SK-N-SH (cell line): ENCODE measurements at regions not wholly inside any gene's neighbourhood (a gene's known extent, or its start where the extent isn't known, plus 50 kb on each side); places are given as distances from the start of the nearest gene placed in this dataset.

ENCODE experiments used
- CTCF ChIA-PET: fragments of 300-600, 350-600 bp; formaldehyde crosslinking; extraction: SDS; loops from one replicate; lab custom pipeline; 2021; lab: Yijun Ruan, JAX
- POLR2A ChIA-PET: fragments of 350-600 bp; sonication (Branson Sonifier 250); formaldehyde crosslinking; extraction: SDS; loops from one replicate; lab custom pipeline; 2020; ENCODE audit warnings: antibody characterized with exemption, inconsistent platforms; lab: Yijun Ruan, JAX
- DNase-seq: peaks from one replicate; pipeline ENCODE4 v3.0.0; 2012
- H2AFZ ChIP-seq: fragments of 200-600 bp; sonication (generic); 2 replicates; pipeline ENCODE4 v1.8.1; 2016; ENCODE audit warnings: antibody characterized with exemption, mild to moderate bottlenecking, low read depth
- H3F3A ChIP-seq: fragments of 200-600 bp; sonication (generic); replicated peaks from 2 replicates; pipeline ENCODE3; 2016; ENCODE audit warnings: antibody characterized with exemption, mild to moderate bottlenecking; ENCODE audit not compliant: insufficient read depth
- H3K27ac ChIP-seq, 2 experiments: fragments of 200-500 bp in 1 of 2; fragments of 200-600 bp in 1 of 2; sonication (Bioruptor generic) in 1 of 2; sonication (generic), shearing (Covaris generic) in 1 of 2; 2 replicates each; pipeline versions ENCODE4 v1.5.1 to v1.6.1; 2014 to 2016; ENCODE audit warnings: low read depth in 2 of 2, inconsistent platforms in 1 of 2, low read length in 1 of 2, mild to moderate bottlenecking in 1 of 2, mixed read lengths in 1 of 2
- H3K27me3 ChIP-seq: fragments of 200-600 bp; sonication (generic), shearing (Covaris generic); 2 replicates; pipeline ENCODE4 v1.6.1; 2016; ENCODE audit warnings: mixed run types; ENCODE audit not compliant: insufficient read depth
- H3K36me3 ChIP-seq, 2 experiments: fragments of 200-500 bp in 1 of 2; fragments of 200-600 bp in 1 of 2; sonication (Bioruptor generic) in 1 of 2; sonication (generic) in 1 of 2; replicated peaks in 1 of 2; 2 replicates each; pipeline versions ENCODE3 to v1.5.1; 2014 to 2016; ENCODE audit warnings: low read length in 1 of 2, mild to moderate bottlenecking in 1 of 2; ENCODE audit not compliant: insufficient read depth in 2 of 2, control insufficient read depth in 1 of 2
- H3K4me1 ChIP-seq, 2 experiments: fragments of 200-500 bp in 1 of 2; fragments of 200-600 bp in 1 of 2; sonication (Bioruptor generic) in 1 of 2; sonication (generic), shearing (Covaris generic) in 1 of 2; 2 replicates each; pipeline versions ENCODE4 v1.5.1 to v1.6.1; 2014 to 2016; ENCODE audit warnings: low read depth in 1 of 2, low read length in 1 of 2, mixed run types in 1 of 2; ENCODE audit not compliant: insufficient read depth in 2 of 2, control insufficient read depth in 1 of 2
- H3K4me2 ChIP-seq: fragments of 200-600 bp; sonication (generic), shearing (Covaris generic); 2 replicates; pipeline ENCODE4 v1.6.1; 2017; ENCODE audit warnings: mixed run types
- H3K4me3 ChIP-seq, 2 experiments: fragments of 200-500 bp in 1 of 2; fragments of 200-600 bp in 1 of 2; sonication (Bioruptor generic) in 1 of 2; sonication (generic), shearing (Covaris generic) in 1 of 2; 2 replicates each; pipeline versions ENCODE4 v1.5.1 to v1.8.1; 2014 to 2016; ENCODE audit warnings: low read depth in 2 of 2, inconsistent platforms in 1 of 2, low read length in 1 of 2, mild to moderate bottlenecking in 1 of 2, mixed read lengths in 1 of 2, moderate library complexity in 1 of 2
- H3K79me2 ChIP-seq: fragments of 200-600 bp; sonication (generic); 2 replicates; pipeline ENCODE4 v1.8.1; 2017; ENCODE audit warnings: mild to moderate bottlenecking; ENCODE audit not compliant: insufficient read depth
- H3K9ac ChIP-seq: fragments of 200-600 bp; sonication (generic); 2 replicates; pipeline ENCODE4 v1.6.1; 2017; ENCODE audit warnings: mixed run types
- H3K9me2 ChIP-seq: fragments of 200-600 bp; sonication (generic); 2 replicates; pipeline ENCODE4 v1.6.1; 2017; ENCODE audit warnings: mixed run types
- H3K9me3 ChIP-seq: fragments of 200-600 bp; sonication (generic); 2 replicates; pipeline ENCODE4 v1.6.1; 2017; ENCODE audit warnings: mixed run types, mild to moderate bottlenecking, moderate library complexity
- H4K20me1 ChIP-seq: fragments of 200-600 bp; sonication (generic); 2 replicates; pipeline ENCODE4 v1.6.1; 2017; ENCODE audit warnings: mild to moderate bottlenecking, mixed run types; ENCODE audit not compliant: insufficient read depth
- CHD2 ChIP-seq: fragments of 150-350 bp; IDR thresholded peaks from 2 replicates; pipeline ENCODE4 v1.6.1; 2018; ENCODE audit warnings: low read length; ENCODE audit not compliant: partially characterized antibody
- EP300 ChIP-seq, 2 experiments: IDR thresholded peaks; 2 replicates each; pipeline versions ENCODE4 v1.4.0 to v1.6.1; 2012; ENCODE audit warnings: borderline replicate concordance in 1 of 2, low read depth in 1 of 2, low read length in 1 of 2
- EZH2phosphoT487 ChIP-seq: fragments of 200-600 bp; sonication (generic); IDR thresholded peaks from 2 replicates; pipeline ENCODE4 v1.6.1; 2017; ENCODE audit warnings: low read depth, mixed run types, mild to moderate bottlenecking, antibody characterized with exemption, moderate library complexity, borderline replicate concordance
- FOSL2 ChIP-seq: IDR thresholded peaks from 2 replicates; pipeline ENCODE4 v1.4.0; 2012; ENCODE audit warnings: low read depth, mild to moderate bottlenecking, moderate library complexity, borderline replicate concordance
- FOXM1 ChIP-seq: IDR thresholded peaks from 2 replicates; pipeline ENCODE4 v1.4.0; 2012; ENCODE audit warnings: low read depth, mild to moderate bottlenecking
- GABPA ChIP-seq: IDR thresholded peaks from 2 replicates; pipeline ENCODE4 v1.4.0; 2012; ENCODE audit warnings: low read depth, mild to moderate bottlenecking
- IRF3 ChIP-seq: fragments of 150-350 bp; IDR thresholded peaks from 2 replicates; pipeline ENCODE4 v1.6.1; 2016; ENCODE audit warnings: mild to moderate bottlenecking, low read depth, low read length
- RFX5 ChIP-seq: IDR thresholded peaks from 2 replicates; pipeline ENCODE4 v1.6.1; 2012; ENCODE audit warnings: mild to moderate bottlenecking, improper control_type of control experiment, low read length
- RXRA ChIP-seq: IDR thresholded peaks from 2 replicates; pipeline ENCODE4 v1.4.0; 2012; ENCODE audit warnings: low read depth, mild to moderate bottlenecking, borderline replicate concordance
- SMC3 ChIP-seq: IDR thresholded peaks from 2 replicates; pipeline ENCODE4 v1.6.1; 2012; ENCODE audit warnings: low read depth, low read length, improper control_type of control experiment
- TEAD4 ChIP-seq: IDR thresholded peaks from 2 replicates; pipeline ENCODE4 v1.4.0; 2012; ENCODE audit warnings: mild to moderate bottlenecking, borderline replicate concordance; ENCODE audit not compliant: insufficient read depth
- USF2 ChIP-seq: fragments of 150-350 bp; IDR thresholded peaks from 2 replicates; pipeline ENCODE4 v1.6.1; 2017; ENCODE audit warnings: antibody characterized with exemption, low read length, low read depth, borderline replicate concordance
- WGBS: methylation state at CpG from one replicate; pipeline ENCODE4 v1.1.6; 2017; ENCODE audit warnings: low lambda C conversion rate; 5-methylcytosine and 5-hydroxymethylcytosine counted together
- TF ChIP-seq, protein P1 (sequence below): IDR thresholded peaks from 2 replicates; pipeline ENCODE4 v1.4.0; 2012; ENCODE audit warnings: low read depth, borderline replicate concordance

DNA sequence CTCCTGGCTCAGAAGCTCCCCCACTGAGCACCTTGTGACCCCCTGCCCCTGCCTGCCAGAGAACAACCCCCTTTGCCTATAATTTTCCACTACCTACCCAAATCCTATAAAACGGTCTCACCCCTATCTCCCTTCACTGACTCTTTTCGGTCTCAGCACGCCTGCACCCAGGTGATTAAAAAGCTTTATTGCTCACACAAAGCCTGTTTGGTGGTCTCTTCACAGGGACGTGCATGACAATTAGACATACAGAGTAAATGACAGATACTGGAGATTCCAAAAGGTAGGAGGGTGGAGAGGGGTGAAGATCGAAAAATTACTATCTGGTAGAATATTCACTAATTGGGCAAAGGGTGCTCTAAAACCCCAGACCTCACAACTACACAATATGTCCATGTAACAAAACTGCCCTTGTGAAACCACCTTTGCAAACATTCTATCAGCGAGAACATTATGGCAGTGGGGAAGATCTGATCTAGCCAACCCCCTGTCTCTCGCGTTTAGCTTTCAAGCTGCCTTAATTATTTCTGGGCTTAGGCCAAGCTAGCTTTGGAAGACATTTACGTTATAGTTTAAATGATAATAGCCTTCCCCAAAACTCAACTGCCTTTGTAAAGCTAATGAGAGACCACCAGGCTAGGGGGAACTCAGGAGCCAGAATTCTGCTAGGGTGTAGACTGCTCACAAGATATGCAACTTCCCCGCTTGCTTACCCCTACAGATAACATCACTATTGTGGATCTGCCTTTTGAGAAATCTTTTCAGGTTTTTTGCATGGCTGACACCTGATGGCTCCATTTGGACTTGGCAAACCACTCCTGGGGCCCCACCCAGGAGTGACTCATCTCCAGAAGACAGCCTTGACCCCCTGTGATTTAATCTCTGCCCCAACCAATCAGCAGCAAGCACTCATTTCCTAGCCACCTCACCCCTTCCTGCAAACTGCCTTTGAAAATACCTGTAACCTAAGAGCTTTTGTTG is 1534.0 kb upstream of the SPRY2 start:
- Histone ChIP-seq H3K9me2 (no peaks in the 10 kb centered on the region), H2AFZ (no peak overlapping the region), H3K79me2 (no peaks in the 10 kb centered on the region), H3K9ac (no peak overlapping the region), H4K20me1 (no peaks in the 10 kb centered on the region), H3K4me3 (no peak overlapping the region), H3K27me3 (no peaks in the 10 kb centered on the region), H3K9me3 (no peaks in the 10 kb centered on the region; the same call in 1 of the 2 replicates), H3K27ac (no peak overlapping the region), H3K36me3 (no peaks in the 10 kb centered on the region), H3K4me2 (no peak overlapping the region), H3F3A (no peaks in the 10 kb centered on the region), H3K4me1 (no peaks in the 10 kb centered on the region)
- DNase-seq = no peak
- TF ChIP-seq FOSL2 (no peak), FOXM1 (no peak), SMC3 (no peak), EP300 (IDR thresholded peaks at IDR 0.05; ENCODE audit: borderline replicate concordance in 1 of 2, low read depth in 1 of 2, low read length in 1 of 2) (no peak), RXRA (no peak), EZH2phosphoT487 (no peak), GABPA (no peak), RFX5 (no peak)
- TF ChIP-seq, protein P1, sequence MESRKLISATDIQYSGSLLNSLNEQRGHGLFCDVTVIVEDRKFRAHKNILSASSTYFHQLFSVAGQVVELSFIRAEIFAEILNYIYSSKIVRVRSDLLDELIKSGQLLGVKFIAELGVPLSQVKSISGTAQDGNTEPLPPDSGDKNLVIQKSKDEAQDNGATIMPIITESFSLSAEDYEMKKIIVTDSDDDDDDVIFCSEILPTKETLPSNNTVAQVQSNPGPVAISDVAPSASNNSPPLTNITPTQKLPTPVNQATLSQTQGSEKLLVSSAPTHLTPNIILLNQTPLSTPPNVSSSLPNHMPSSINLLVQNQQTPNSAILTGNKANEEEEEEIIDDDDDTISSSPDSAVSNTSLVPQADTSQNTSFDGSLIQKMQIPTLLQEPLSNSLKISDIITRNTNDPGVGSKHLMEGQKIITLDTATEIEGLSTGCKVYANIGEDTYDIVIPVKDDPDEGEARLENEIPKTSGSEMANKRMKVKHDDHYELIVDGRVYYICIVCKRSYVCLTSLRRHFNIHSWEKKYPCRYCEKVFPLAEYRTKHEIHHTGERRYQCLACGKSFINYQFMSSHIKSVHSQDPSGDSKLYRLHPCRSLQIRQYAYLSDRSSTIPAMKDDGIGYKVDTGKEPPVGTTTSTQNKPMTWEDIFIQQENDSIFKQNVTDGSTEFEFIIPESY = no peak
- CTCF ChIA-PET = interaction anchor here (0.6 kb wide), 2 partner anchors 9 to 751 kb away, joined by 3 to 4 read pairs; no protein-coding TSS in a partner anchor
- POLR2A ChIA-PET = no interaction called here
- 6% methylated on average over 9 of the region's 10 CpGs for WGBS

GRCh38 chr13:81874253-81874652 is 1533.3 kb upstream of the SPRY2 start:
- Histone ChIP-seq H3K79me2 (no peaks in the 10 kb centered on the region), H4K20me1 (no peaks in the 10 kb centered on the region), H3K4me3 (no peak overlapping the region), H3K36me3 (no peaks in the 10 kb centered on the region), H3F3A (no peaks in the 10 kb centered on the region), H3K4me2 (no peak overlapping the region), H3K9me3 (no peaks in the 10 kb centered on the region; the same call in 1 of the 2 replicates), H3K27ac (no peak overlapping the region), H2AFZ (no peak overlapping the region), H3K4me1 (no peaks in the 10 kb centered on the region), H3K9me2 (no peaks in the 10 kb centered on the region), H3K27me3 (no peaks in the 10 kb centered on the region), H3K9ac (no peak overlapping the region)
- TF ChIP-seq USF2 (no peak), IRF3 (no peak), CHD2 (no peak), TEAD4 (no peak)
- POLR2A ChIA-PET = no interaction called here
- DNase-seq = no peak
- 30% methylated on average over 4 of the region's 4 CpGs for WGBS
- CTCF ChIA-PET = no interaction called here
